ENCODE measurements at regions not wholly inside any gene's neighbourhood (a gene's known extent, or its start where the extent isn't known, plus 50 kb on each side); places are given as distances from the start of the nearest gene placed in this dataset.
"Not testable (repeated sequence)": the region's sequence is repeated elsewhere in the genome, so short reads cannot be mapped to it uniquely, and the experiment has no call there.

DNA sequence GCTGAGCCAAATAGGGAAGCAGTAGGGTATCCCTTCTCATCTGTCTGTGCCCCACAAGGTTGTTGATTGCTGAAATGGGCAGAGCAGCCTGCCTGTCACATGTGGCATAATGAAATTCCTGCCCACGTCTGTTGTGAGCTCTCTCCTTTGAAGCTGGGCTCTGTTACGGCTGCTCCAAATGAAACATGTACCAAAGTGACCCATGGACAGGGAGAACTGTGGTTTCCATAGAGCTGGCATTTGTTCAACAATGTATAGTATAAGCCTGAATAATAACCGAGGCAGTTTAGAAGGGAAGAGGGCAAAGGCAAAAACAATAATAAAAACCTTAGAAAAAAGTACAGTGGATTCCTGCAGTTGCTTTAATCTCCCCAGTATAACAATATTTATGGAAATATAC is 149.7 kb downstream of the LYPLAL1 start:
- no peak for DNase-seq (ENCODE audit: low spot score)
- TF ChIP-seq, protein P1, sequence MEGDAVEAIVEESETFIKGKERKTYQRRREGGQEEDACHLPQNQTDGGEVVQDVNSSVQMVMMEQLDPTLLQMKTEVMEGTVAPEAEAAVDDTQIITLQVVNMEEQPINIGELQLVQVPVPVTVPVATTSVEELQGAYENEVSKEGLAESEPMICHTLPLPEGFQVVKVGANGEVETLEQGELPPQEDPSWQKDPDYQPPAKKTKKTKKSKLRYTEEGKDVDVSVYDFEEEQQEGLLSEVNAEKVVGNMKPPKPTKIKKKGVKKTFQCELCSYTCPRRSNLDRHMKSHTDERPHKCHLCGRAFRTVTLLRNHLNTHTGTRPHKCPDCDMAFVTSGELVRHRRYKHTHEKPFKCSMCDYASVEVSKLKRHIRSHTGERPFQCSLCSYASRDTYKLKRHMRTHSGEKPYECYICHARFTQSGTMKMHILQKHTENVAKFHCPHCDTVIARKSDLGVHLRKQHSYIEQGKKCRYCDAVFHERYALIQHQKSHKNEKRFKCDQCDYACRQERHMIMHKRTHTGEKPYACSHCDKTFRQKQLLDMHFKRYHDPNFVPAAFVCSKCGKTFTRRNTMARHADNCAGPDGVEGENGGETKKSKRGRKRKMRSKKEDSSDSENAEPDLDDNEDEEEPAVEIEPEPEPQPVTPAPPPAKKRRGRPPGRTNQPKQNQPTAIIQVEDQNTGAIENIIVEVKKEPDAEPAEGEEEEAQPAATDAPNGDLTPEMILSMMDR (IDR thresholded peaks at IDR 0.05): no peak
- no peak for ATAC-seq (ENCODE audit: low FRiP score)

DNA sequence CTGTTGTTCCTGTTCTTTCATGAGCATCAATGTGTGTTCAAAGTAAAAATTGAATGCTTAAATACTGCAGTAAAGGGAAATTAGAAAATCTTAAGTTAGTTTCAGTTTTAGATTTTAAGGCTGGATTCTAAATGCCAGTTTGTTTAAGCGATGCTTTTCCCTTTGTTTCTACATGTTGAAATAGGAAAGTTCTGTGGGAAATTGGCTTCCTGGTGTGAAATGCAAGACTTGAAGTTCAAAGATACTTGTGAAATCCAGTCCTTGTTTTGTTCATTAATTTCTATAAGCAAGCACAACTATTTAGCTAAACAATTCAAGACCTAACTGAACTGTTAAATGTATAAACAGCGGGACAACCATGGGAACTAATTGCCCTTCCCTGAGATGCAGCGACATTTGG is 149.1 kb downstream of the LYPLAL1 start:
- DNase-seq (ENCODE audit: low spot score) (no peak), ATAC-seq (ENCODE audit: low FRiP score) (no peak)
- TF ChIP-seq, protein P1 (IDR thresholded peaks at IDR 0.05): no peak

DNA sequence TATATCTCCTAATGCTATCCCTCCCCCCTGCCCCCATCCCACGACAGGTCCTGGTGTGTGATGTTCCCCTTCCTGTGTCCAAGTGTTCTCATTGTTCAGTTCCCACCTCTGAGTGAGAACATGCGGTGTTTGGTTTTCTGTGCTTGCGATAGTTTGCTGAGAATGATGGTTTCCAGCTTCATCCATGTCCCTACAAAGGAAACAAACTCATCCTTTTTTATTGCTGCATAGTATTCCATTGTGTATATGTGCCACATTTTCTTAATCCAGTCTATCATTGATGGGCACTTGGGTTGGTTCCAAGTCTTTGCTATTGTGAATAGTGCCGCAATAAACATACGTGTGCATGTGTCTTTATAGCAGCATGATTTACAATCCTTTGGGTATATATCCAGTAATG is 146.9 kb downstream of the LYPLAL1 start:
- DNase-seq (ENCODE audit: low spot score); ATAC-seq (ENCODE audit: low FRiP score): not testable (repeated sequence)

DNA sequence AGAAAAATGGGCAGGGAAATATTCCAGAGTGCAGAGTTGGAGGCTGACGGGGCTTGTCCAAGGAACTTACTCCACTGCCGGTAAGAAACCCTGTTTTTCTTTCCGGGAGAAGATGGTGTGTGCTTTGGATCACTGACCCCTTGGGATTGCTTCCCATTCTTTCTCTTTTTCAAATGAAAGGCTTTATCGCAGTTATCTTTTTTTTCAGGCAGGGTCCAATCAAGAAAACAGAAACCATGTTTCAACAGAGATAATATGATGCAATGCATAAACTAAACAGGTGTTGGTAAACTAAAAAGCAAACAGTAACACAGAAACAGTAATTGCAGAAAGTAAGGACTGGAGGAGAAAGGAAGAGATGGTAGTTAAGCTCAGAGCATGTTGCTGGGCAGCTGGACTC is 145.1 kb downstream of the LYPLAL1 start:
- ATAC-seq (ENCODE audit: low FRiP score) (no peak), DNase-seq (ENCODE audit: low spot score) (no peak)
- TF ChIP-seq, protein P1 (IDR thresholded peaks at IDR 0.05): no peak

DNA sequence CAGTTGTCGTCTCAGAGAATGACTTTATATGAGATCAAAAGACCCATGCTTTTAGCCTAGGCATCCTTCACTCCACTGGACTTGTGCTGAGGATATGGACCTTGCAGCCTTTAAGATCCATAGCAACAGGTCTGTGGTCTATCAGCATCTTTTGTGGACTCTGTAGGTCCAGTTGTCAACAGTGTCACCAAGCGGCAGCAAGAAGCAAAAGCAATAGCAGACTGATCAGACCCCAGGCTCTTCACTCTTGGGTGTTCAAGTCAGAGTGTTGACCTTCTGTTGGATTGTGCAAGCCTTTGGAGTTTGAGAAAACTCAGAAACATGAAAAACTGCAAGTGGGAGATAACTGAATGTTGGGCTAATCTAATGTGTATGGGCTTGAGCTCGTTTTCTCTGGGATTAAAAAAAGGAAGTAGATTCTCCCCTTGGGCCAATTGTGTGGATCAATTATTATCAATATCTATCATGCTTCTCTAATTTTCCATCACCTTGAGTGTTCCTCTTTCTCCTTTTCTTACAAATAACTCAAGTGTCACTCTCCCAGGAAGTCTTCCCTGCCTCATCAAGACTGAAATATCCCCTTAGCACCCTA is 144.2 kb downstream of the LYPLAL1 start:
- TF ChIP-seq, protein P1 (IDR thresholded peaks at IDR 0.05): no peak

DNA sequence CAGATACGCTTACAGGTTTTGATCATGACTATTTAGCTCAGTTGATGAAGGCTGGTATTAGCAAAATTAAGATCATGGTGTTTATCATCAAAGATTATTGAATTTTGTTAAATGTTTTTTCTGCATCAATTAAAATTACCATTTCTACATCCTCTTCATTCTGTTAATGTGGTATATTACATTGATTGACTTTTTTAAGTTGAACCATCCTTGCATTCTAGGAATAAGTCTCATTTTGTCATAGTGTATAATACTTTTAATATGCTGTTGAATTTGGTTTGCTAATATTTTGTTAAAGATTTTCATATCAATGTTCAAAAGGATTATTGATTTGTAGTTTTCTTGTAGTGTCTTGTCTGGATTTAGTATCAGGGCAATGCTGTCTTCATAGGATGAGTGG is 142.4 kb downstream of the LYPLAL1 start:
- ATAC-seq (ENCODE audit: low FRiP score): no peak
- DNase-seq (ENCODE audit: low spot score): no peak
- TF ChIP-seq, protein P1 (IDR thresholded peaks at IDR 0.05): no peak

More for the DNA sequence above, 144.2 kb downstream of the LYPLAL1 start:
- DNase-seq (ENCODE audit: low spot score) (no peak), ATAC-seq (ENCODE audit: low FRiP score) (no peak)

DNA sequence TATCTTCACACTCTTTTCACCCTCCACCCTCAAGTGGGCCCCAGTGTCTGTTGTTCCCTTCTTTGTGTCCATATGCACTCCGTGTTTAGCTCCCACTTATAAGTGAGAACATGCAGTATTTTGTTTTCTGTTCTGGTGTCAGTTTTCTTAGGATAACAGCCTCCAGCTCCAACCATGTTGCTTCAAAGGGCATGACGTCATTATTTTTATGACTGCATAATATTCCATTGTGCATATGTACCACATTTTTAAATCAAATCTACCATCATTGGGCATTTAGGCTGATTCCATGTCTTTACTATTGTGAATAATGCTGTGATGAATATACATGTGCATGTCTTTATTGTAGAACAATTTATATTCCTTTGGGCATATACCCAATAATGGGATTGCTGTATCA is 140.3 kb downstream of the LYPLAL1 start:
- TF ChIP-seq, protein P1 (IDR thresholded peaks at IDR 0.05): no peak
- ATAC-seq (ENCODE audit: low FRiP score) (no peak), DNase-seq (ENCODE audit: low spot score) (no peak)

DNA sequence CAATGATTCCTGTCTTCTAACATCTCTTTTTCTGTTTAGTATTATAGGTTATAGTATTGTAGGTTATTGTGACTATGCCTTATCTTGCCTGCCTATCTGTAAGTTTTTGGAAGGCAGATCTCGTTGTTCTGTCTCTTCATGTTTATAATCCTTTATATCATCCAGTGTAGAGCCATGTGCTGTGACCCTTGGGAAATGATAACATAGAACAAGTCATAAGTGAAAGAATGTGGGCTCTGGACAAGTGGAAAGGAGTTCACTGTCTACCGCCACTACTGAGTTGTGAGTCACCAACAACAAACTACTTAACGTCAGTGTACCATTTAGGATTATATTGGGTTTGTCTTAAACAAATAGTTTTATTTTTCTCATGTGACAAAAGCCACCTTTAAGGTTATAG is 139.3 kb downstream of the LYPLAL1 start:
- TF ChIP-seq, protein P1 (IDR thresholded peaks at IDR 0.05): no peak
- DNase-seq (ENCODE audit: low spot score) (no peak), ATAC-seq (ENCODE audit: low FRiP score) (no peak)

All from omental fat pad (tissue), 3 donors.